Neutrophil (primary cell): ENCODE measurements at regions not wholly inside any gene's neighbourhood (a gene's known extent, or its start where the extent isn't known, plus 50 kb on each side); places are given as distances from the start of the nearest gene placed in this dataset.
"Not testable (repeated sequence)": the region's sequence is repeated elsewhere in the genome, so short reads cannot be mapped to it uniquely, and the experiment has no call there.

ENCODE experiments used
- H3K27ac ChIP-seq: fragments of 200-600 bp; sonication (generic); 2 replicates; pipeline ENCODE4 v1.5.1; 2016; ENCODE audit warnings: mild to moderate bottlenecking, moderate library complexity
- H3K27me3 ChIP-seq: fragments of 200-600 bp; sonication (generic); 2 replicates; pipeline ENCODE4 v1.6.0; 2016; ENCODE audit warnings: mild to moderate bottlenecking
- H3K36me3 ChIP-seq: fragments of 200-600 bp; sonication (generic); 2 replicates; pipeline ENCODE4 v1.5.1; 2017
- H3K4me1 ChIP-seq, 2 experiments: fragments of 200-600 bp in 1 of 2; sonication (generic) in 1 of 2; 1 replicate in 1 of 2; 2 replicates in 1 of 2; pipeline versions ENCODE4 v1.5.1 to v1.6.1; 2013 to 2016; ENCODE audit warnings: low read depth in 1 of 2, low read length in 1 of 2, mild to moderate bottlenecking in 1 of 2, moderate library complexity in 1 of 2; ENCODE audit not compliant: control insufficient read depth in 1 of 2, insufficient read depth in 1 of 2
- H3K4me3 ChIP-seq, 2 experiments: fragments of 200-600 bp in 1 of 2; sonication (generic) in 1 of 2; 1 replicate in 1 of 2; 2 replicates in 1 of 2; pipeline ENCODE4 v1.5.1; 2013 to 2016; ENCODE audit warnings: low read depth in 1 of 2, low read length in 1 of 2, mild to moderate bottlenecking in 1 of 2, moderate library complexity in 1 of 2
- H3K9me3 ChIP-seq: fragments of 200-600 bp; sonication (generic); 2 replicates; pipeline ENCODE4 v1.5.1; 2016
- CTCF ChIP-seq: fragments of 200-600 bp; sonication (generic); IDR thresholded peaks from 2 replicates; pipeline ENCODE4 v1.5.1; 2016; ENCODE audit warnings: antibody characterized with exemption

- no peak overlapping the region for H3K4me3 ChIP-seq
Observed at GRCh38 chr13:54492995-54493394, 1464.4 kb downstream of the OLFM4 start.

GRCh38 chr13:54511366-54511765, 1482.8 kb downstream of the OLFM4 start:
- Histone ChIP-seq H3K36me3 (no peaks in the 10 kb centered on the region), H3K4me1 (no peaks in the 10 kb centered on the region), H3K9me3 (no peaks in the 10 kb centered on the region), H3K27ac (no peak overlapping the region), H3K27me3 (no peaks in the 10 kb centered on the region), H3K4me3 (no peak overlapping the region)
- no peak for TF ChIP-seq CTCF

More at GRCh38 chr13:54492995-54493394, 1464.4 kb downstream of the OLFM4 start:
- no peak overlapping the region for H3K27ac ChIP-seq
- no peaks in the 10 kb centered on the region for H3K4me1 ChIP-seq
- no peaks in the 10 kb centered on the region for H3K36me3 ChIP-seq
- no peaks in the 10 kb centered on the region for H3K9me3 ChIP-seq
- TF ChIP-seq CTCF: no peak
- H3K27me3 ChIP-seq: no peaks in the 10 kb centered on the region

- H3K4me3 ChIP-seq: no peak overlapping the region
- no peak for TF ChIP-seq CTCF
- no peaks in the 10 kb centered on the region for H3K4me1 ChIP-seq
- no peaks in the 10 kb centered on the region for H3K36me3 ChIP-seq
- no peaks in the 10 kb centered on the region for H3K9me3 ChIP-seq
- no peaks in the 10 kb centered on the region for H3K27me3 ChIP-seq
- no peak overlapping the region for H3K27ac ChIP-seq
Observed at GRCh38 chr13:54513254-54513653, 1484.6 kb downstream of the OLFM4 start.

- Histone ChIP-seq H3K36me3 (no peaks in the 10 kb centered on the region), H3K9me3 (no peaks in the 10 kb centered on the region)
Observed at GRCh38 chr13:54536112-54536511, 1507.5 kb downstream of the OLFM4 start.

GRCh38 chr13:54563286-54563685, 1534.7 kb downstream of the OLFM4 start:
- H3K4me1 ChIP-seq: no peaks in the 10 kb centered on the region
- no peak overlapping the region for H3K4me3 ChIP-seq
- H3K9me3 ChIP-seq: no peaks in the 10 kb centered on the region
- no peaks in the 10 kb centered on the region for H3K27me3 ChIP-seq
- no peak for TF ChIP-seq CTCF
- no peaks in the 10 kb centered on the region for H3K36me3 ChIP-seq
- no peak overlapping the region for H3K27ac ChIP-seq

More at GRCh38 chr13:54536112-54536511, 1507.5 kb downstream of the OLFM4 start:
- Histone ChIP-seq H3K27me3 (no peaks in the 10 kb centered on the region), H3K27ac (no peak overlapping the region), H3K4me1 (no peaks in the 10 kb centered on the region), H3K4me3 (no peak overlapping the region)
- TF ChIP-seq CTCF: no peak

GRCh38 chr13:54572037-54572436, 1543.4 kb downstream of the OLFM4 start:
- H3K4me3 ChIP-seq, H3K27ac ChIP-seq, H3K4me1 ChIP-seq, H3K27me3 ChIP-seq, H3K9me3 ChIP-seq, H3K36me3 ChIP-seq: not testable (repeated sequence)
